Stomach (tissue), 4 donors: ENCODE measurements at regions not wholly inside any gene's neighbourhood (a gene's known extent, or its start where the extent isn't known, plus 50 kb on each side); places are given as distances from the start of the nearest gene placed in this dataset.

Experiments
- EP300 ChIP-seq: sonication (generic); formaldehyde crosslinking; IDR thresholded peaks from one replicate; pipeline ENCODE4 v1.6.1; 2017; ENCODE audit warnings: antibody characterized with exemption
- POLR2A ChIP-seq, 4 donors: fragments of 450-650 bp; IDR thresholded peaks; one replicate each; pipeline ENCODE4 v1.6.1; 2016; ENCODE audit warnings: antibody characterized with exemption in 4 of 4, control low read depth in 2 of 4, mild to moderate bottlenecking in 1 of 4, moderate library complexity in 1 of 4
- POLR2AphosphoS5 ChIP-seq, 3 donors: sonication (generic); formaldehyde crosslinking; IDR thresholded peaks; one replicate each; pipeline ENCODE4 v1.6.1; 2016; ENCODE audit warnings: antibody characterized with exemption in 3 of 3
- TF ChIP-seq, protein P1 (sequence below), 7 experiments: fragments of 450-650 bp in 4 of 7; fragments of 200-600 bp in 3 of 7; sonication (generic) in 3 of 7; IDR thresholded peaks; one replicate each; pipeline ENCODE4 v1.5.1; 2016 to 2019; ENCODE audit warnings: antibody characterized with exemption in 7 of 7, control low read depth in 2 of 7, mild to moderate bottlenecking in 1 of 7

DNA sequence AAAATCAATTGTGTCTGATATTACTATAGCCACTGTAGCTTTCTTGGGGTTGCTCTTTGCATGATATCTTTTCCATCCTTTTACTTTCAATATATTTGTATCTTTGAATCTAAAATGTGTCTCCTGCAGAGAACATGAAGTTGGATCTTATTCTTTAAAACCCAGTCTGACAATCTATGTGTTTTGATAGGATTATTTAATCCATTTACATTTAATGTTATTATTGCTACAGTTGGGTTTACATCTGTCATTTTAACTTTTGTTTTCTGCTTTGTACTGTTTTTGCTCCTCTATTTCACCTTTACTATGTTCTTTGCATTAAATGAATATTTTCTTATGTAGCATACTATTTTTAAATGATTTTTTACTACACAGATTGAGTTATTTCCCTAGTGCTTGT, 230.9 kb downstream of the ANTXR2 start:
- TF ChIP-seq POLR2AphosphoS5 (IDR thresholded peaks at IDR 0.05) (no peak), POLR2A (IDR thresholded peaks at IDR 0.05) (no peak), EP300 (no peak)
- TF ChIP-seq, protein P1, sequence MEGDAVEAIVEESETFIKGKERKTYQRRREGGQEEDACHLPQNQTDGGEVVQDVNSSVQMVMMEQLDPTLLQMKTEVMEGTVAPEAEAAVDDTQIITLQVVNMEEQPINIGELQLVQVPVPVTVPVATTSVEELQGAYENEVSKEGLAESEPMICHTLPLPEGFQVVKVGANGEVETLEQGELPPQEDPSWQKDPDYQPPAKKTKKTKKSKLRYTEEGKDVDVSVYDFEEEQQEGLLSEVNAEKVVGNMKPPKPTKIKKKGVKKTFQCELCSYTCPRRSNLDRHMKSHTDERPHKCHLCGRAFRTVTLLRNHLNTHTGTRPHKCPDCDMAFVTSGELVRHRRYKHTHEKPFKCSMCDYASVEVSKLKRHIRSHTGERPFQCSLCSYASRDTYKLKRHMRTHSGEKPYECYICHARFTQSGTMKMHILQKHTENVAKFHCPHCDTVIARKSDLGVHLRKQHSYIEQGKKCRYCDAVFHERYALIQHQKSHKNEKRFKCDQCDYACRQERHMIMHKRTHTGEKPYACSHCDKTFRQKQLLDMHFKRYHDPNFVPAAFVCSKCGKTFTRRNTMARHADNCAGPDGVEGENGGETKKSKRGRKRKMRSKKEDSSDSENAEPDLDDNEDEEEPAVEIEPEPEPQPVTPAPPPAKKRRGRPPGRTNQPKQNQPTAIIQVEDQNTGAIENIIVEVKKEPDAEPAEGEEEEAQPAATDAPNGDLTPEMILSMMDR (IDR thresholded peaks at IDR 0.05) = no peak
